Sigmoid colon (tissue), 4 donors: ENCODE measurements at regions not wholly inside any gene's neighbourhood (a gene's known extent, or its start where the extent isn't known, plus 50 kb on each side); places are given as distances from the start of the nearest gene placed in this dataset.

Experiments
- CTCF ChIP-seq, 4 experiments: fragments of 450-650 bp in 3 of 4; fragments of 200-600 bp in 1 of 4; IDR thresholded peaks; one replicate each; pipeline ENCODE4 v1.5.1; 2016 to 2019; ENCODE audit warnings: antibody characterized with exemption in 4 of 4, mild to moderate bottlenecking in 3 of 4, moderate library complexity in 2 of 4
- EP300 ChIP-seq, 4 donors: sonication (generic); formaldehyde crosslinking; IDR thresholded peaks; one replicate each; pipeline ENCODE4 v1.6.1; 2017; ENCODE audit warnings: antibody characterized with exemption in 4 of 4

GRCh38 chr22:26849575-26849974 lies 192.2 kb downstream of the MIAT start:
- TF ChIP-seq CTCF (IDR thresholded peaks at IDR 0.05): no peak
- no peak for TF ChIP-seq EP300 (IDR thresholded peaks at IDR 0.05)
